ENCODE measurements at regions not wholly inside any gene's neighbourhood (a gene's known extent, or its start where the extent isn't known, plus 50 kb on each side); places are given as distances from the start of the nearest gene placed in this dataset.
"Not testable (repeated sequence)": the region's sequence is repeated elsewhere in the genome, so short reads cannot be mapped to it uniquely, and the experiment has no call there.

DNA sequence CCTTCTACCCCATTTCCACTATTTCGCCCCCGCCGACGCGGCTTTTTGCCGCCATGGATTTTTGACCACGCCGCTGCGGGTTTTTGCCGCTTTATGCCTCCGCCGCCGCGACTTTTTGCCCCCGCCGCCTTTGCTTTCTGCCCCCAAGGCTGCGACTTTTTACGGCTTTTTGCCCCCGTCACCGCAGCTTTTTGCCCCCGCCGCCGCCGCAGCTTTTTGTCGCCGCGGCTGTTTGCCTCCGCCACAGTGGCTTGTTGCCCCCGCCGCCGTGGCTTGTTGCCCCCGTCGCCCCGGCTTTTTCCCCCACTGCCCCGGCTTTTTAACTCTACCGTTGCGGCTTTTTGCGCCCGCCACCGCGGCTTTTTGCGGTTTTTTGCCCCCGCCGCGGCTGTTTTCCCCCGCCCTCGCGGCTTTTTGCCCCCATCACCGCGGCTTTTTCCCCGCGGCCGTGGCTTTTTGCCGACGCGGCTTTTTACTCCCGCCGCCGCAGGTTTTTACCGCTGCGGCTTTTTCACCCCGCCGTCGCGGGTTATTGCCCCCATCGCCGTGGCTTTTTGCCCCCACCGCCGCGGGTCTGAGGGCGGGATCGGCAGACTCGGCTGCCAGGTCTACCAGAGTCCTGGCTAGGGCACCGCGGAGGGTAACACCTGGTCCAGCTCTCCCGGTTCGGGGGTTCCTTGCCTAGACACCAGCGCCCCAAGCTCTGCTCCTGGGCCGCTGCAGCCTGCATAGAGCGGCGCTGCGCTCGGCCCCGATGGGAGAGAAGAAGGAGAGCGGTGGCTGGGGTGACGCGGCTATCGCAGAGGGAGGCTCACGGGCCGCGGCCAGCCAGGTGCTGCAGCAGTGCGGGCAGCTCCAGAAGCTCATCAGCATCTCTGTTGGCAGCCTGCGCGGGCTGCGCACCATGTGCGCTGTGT lies 562.7 kb upstream of the WSB1 start:
- DNase-seq (ENCODE audit: low spot score) = no peak

GRCh38 chr17:26731926-26732325 lies 562.0 kb upstream of the WSB1 start:
- DNase-seq (ENCODE audit: low spot score) = not testable (repeated sequence)

GRCh38 chr17:26734775-26735174 lies 559.1 kb upstream of the WSB1 start:
- DNase-seq (ENCODE audit: low spot score) = not testable (repeated sequence)

- not testable (repeated sequence) for DNase-seq (ENCODE audit: low spot score)
These were observed 557.9 kb upstream of the WSB1 start for GRCh38 chr17:26735977-26736376.

- no peak for DNase-seq (ENCODE audit: low spot score)
These were observed 527.8 kb upstream of the WSB1 start for GRCh38 chr17:26765860-26766709.

- no peak for DNase-seq (ENCODE audit: low spot score)
These were observed 527.2 kb upstream of the WSB1 start for GRCh38 chr17:26766743-26767142.

GRCh38 chr17:26773189-26774188 lies 520.4 kb upstream of the WSB1 start:
- no peak for DNase-seq (ENCODE audit: low spot score)

- no peak for DNase-seq (ENCODE audit: low spot score)
These were observed 519.4 kb upstream of the WSB1 start for GRCh38 chr17:26774291-26775218.

- DNase-seq (ENCODE audit: low spot score) = no peak
These were observed 518.6 kb upstream of the WSB1 start for GRCh38 chr17:26775219-26775822.

GRCh38 chr17:26780187-26780814 lies 513.6 kb upstream of the WSB1 start:
- not testable (repeated sequence) for DNase-seq (ENCODE audit: low spot score)

DNA sequence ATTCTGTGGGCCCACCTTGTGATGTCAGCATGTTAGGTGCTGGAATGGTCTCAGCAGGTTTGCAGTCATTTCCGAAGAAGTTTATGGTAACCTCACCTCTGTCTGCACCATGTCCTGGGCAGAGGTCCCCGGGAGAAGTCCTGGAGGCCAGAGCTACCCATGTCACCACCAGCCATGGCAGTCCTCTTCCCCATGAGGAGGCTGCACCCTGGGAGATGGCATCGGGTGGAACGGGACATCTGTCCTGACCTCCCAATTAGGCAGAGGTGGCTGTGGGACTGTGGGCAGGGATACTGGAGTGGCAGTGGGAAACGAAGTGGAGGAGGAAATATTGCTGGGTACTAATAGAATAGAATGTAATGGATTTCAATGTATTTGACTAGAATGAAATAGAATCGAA lies 511.8 kb upstream of the WSB1 start:
- no peak for DNase-seq (ENCODE audit: low spot score)

DNA sequence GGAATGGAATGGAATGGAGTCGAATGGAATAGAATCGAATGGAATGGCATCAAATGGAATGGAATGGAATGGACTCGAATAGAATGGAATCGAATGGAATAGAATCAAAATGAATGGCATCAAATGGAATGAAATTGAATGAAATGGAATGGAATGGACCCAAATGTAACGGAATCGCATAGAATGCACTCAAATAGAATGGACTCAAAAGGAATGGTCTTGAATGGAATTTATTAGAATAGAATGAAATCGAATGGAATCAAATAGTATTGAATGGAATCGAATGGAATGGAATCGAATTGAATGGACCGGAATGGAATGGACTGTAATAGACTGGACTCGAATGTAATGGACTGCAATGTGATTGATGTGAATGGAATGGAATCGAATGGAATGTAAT lies 501.4 kb upstream of the WSB1 start:
- peak; percentile 4 for DNase-seq (ENCODE audit: low spot score)

DNA sequence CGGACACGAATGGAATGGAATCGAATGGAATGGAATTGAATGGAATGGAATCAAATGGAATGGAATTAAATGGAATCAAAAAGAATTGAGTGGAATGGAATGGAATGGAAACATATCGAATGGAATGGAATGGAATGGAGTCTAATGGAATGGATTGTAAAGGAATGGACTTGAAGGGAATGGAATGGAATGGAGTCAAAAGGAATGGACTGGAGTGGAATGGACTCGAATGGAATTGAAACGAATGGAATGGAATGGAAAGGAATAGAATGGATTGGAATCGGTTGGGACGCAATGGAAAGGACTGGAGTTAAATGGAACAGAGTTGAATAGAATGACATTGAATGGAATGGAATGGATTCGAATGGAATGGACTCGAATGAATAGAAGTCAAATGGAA lies 486.9 kb upstream of the WSB1 start:
- no peak for DNase-seq (ENCODE audit: low spot score)

- DNase-seq (ENCODE audit: low spot score) = no peak
These were observed 484.9 kb upstream of the WSB1 start for GRCh38 chr17:26809033-26809432.

- DNase-seq (ENCODE audit: low spot score) = peak; percentile 6
These were observed 475.2 kb upstream of the WSB1 start for GRCh38 chr17:26818736-26819135.

All from cerebellar cortex (tissue), 1 donor.